ENCODE measurements at regions not wholly inside any gene's neighbourhood (a gene's known extent, or its start where the extent isn't known, plus 50 kb on each side); places are given as distances from the start of the nearest gene placed in this dataset.

- H3K9ac ChIP-seq (ENCODE audit: low read length) = no peak overlapping the region
Measured at GRCh38 chr14:87815121-87815520, 177.9 kb downstream of the GALC start.

DNA sequence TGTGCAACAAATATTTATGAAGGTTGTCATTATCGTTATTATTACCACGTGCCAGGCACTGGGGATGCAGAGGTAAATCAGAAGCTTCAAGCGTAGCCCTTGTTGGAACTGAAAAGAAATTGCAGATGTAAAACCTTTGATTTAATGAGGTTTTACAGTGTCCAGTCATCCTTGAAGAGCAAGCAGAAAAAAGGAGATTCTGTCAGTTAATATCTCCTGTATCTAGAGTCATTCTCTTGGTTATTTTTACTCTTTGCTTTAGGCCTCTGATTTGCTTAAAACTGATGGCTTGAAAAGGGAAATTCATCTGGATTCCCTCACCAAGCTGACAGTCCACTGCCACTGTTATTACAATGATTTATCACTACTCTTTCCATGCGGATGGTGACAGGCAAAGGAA lies 179.3 kb downstream of the GALC start:
- Histone ChIP-seq H3K9me2 (ENCODE audit: insufficient read depth, low read length) (no peaks in the 10 kb centered on the region), H4K20me1 (ENCODE audit: insufficient read depth) (no peaks in the 10 kb centered on the region), H3K9me3 (ENCODE audit: low read length) (no peaks in the 10 kb centered on the region), H3K79me2 (replicated peaks; ENCODE audit: insufficient read depth, low read length) (no peaks in the 10 kb centered on the region), H3K27me3 (ENCODE audit: insufficient read depth, low read depth, low read length) (no peaks in the 10 kb centered on the region), H3F3A (ENCODE audit: insufficient read depth, low read length, poor library complexity, severe bottlenecking) (no peaks in the 10 kb centered on the region), H2AFZ (ENCODE audit: low read depth, low read length) (no peak overlapping the region), H3K4me2 (ENCODE audit: low read length) (no peak overlapping the region), H3K36me3 (ENCODE audit: insufficient read depth, low read length) (no peaks in the 10 kb centered on the region), H3K9ac (ENCODE audit: low read length) (no peak overlapping the region), H3K27ac (ENCODE audit: low read length) (no peak overlapping the region), H3K4me3 (ENCODE audit: low read length) (no peak overlapping the region)
- TF ChIP-seq SMC3 (conservative IDR thresholded peaks at IDR 0.05; ENCODE audit: poor library complexity) (no peak), REST (IDR thresholded peaks at IDR 0.05; ENCODE audit: borderline replicate concordance) (no peak), EZH2 (IDR thresholded peaks at IDR 0.05; ENCODE audit: borderline replicate concordance, insufficient read depth, low read length, poor library complexity, severe bottlenecking) (no peak), TAF1 (IDR thresholded peaks at IDR 0.05; ENCODE audit: low read depth) (no peak), EP300 (conservative IDR thresholded peaks at IDR 0.05; ENCODE audit: poor library complexity, severe bottlenecking) (no peak), RAD21 (conservative IDR thresholded peaks at IDR 0.05) (no peak), POLR2AphosphoS5 (IDR thresholded peaks at IDR 0.05) (no peak), MXI1 (conservative IDR thresholded peaks at IDR 0.05; ENCODE audit: poor library complexity, severe bottlenecking) (no peak)
- TF ChIP-seq, protein P1, sequence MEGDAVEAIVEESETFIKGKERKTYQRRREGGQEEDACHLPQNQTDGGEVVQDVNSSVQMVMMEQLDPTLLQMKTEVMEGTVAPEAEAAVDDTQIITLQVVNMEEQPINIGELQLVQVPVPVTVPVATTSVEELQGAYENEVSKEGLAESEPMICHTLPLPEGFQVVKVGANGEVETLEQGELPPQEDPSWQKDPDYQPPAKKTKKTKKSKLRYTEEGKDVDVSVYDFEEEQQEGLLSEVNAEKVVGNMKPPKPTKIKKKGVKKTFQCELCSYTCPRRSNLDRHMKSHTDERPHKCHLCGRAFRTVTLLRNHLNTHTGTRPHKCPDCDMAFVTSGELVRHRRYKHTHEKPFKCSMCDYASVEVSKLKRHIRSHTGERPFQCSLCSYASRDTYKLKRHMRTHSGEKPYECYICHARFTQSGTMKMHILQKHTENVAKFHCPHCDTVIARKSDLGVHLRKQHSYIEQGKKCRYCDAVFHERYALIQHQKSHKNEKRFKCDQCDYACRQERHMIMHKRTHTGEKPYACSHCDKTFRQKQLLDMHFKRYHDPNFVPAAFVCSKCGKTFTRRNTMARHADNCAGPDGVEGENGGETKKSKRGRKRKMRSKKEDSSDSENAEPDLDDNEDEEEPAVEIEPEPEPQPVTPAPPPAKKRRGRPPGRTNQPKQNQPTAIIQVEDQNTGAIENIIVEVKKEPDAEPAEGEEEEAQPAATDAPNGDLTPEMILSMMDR (IDR thresholded peaks at IDR 0.05; ENCODE audit: poor library complexity, severe bottlenecking) = no peak

More at GRCh38 chr14:87815121-87815520, 177.9 kb downstream of the GALC start:
- Histone ChIP-seq H3F3A (ENCODE audit: insufficient read depth, low read length, poor library complexity, severe bottlenecking) (no peaks in the 10 kb centered on the region), H3K27me3 (ENCODE audit: insufficient read depth, low read depth, low read length) (no peaks in the 10 kb centered on the region), H4K20me1 (ENCODE audit: insufficient read depth) (no peaks in the 10 kb centered on the region), H3K4me2 (ENCODE audit: low read length) (no peak overlapping the region), H3K9me2 (ENCODE audit: insufficient read depth, low read length) (no peaks in the 10 kb centered on the region), H3K36me3 (ENCODE audit: insufficient read depth, low read length) (no peaks in the 10 kb centered on the region), H2AFZ (ENCODE audit: low read depth, low read length) (no peak overlapping the region), H3K79me2 (replicated peaks; ENCODE audit: insufficient read depth, low read length) (no peaks in the 10 kb centered on the region), H3K27ac (ENCODE audit: low read length) (no peak overlapping the region), H3K9me3 (ENCODE audit: low read length) (no peaks in the 10 kb centered on the region), H3K4me3 (ENCODE audit: low read length) (no peak overlapping the region)
- TF ChIP-seq POLR2AphosphoS5 (IDR thresholded peaks at IDR 0.05) (no peak), EP300 (conservative IDR thresholded peaks at IDR 0.05; ENCODE audit: poor library complexity, severe bottlenecking) (no peak), TAF1 (IDR thresholded peaks at IDR 0.05; ENCODE audit: low read depth) (no peak), RAD21 (conservative IDR thresholded peaks at IDR 0.05) (no peak), EZH2 (IDR thresholded peaks at IDR 0.05; ENCODE audit: borderline replicate concordance, insufficient read depth, low read length, poor library complexity, severe bottlenecking) (no peak), SMC3 (conservative IDR thresholded peaks at IDR 0.05; ENCODE audit: poor library complexity) (no peak), MXI1 (conservative IDR thresholded peaks at IDR 0.05; ENCODE audit: poor library complexity, severe bottlenecking) (no peak), REST (IDR thresholded peaks at IDR 0.05; ENCODE audit: borderline replicate concordance) (no peak)
- TF ChIP-seq, protein P1 (IDR thresholded peaks at IDR 0.05; ENCODE audit: poor library complexity, severe bottlenecking) = no peak
